Tibial nerve (tissue), 3 donors: ENCODE measurements at regions not wholly inside any gene's neighbourhood (a gene's known extent, or its start where the extent isn't known, plus 50 kb on each side); places are given as distances from the start of the nearest gene placed in this dataset.

Source experiments
- POLR2A ChIP-seq, 2 donors: fragments of 450-650 bp; IDR thresholded peaks; one replicate each; pipeline ENCODE4 v1.6.1; 2017; ENCODE audit warnings: antibody characterized with exemption in 2 of 2, mild to moderate bottlenecking in 2 of 2, moderate library complexity in 2 of 2
- TF ChIP-seq, protein P1 (sequence below), 5 experiments: fragments of 200-600 bp in 3 of 5; fragments of 450-650 bp in 2 of 5; sonication (generic) in 3 of 5; IDR thresholded peaks; one replicate each; pipeline ENCODE4 v1.5.1; 2016 to 2019; ENCODE audit warnings: antibody characterized with exemption in 5 of 5, mild to moderate bottlenecking in 3 of 5, moderate library complexity in 2 of 5

DNA sequence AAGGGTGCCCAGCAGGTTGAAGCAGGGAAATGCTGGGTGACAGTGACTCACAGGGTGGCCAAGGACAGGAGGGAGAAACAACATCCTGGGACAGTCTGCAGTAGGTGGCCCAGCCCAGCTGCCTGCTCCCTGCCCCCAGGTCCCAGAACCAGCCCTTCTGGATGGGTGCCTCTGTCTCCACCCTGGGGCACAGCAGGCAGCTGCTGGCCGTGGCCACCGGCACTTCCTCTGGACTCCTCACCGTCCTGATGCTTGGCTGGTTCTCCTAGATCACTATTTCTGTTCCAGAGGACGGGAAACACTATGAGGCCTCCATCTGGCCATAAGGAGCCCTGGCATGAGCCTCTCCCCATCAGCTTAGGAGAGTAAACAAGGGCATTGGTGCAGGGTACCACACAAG, 258.9 kb downstream of the XXYLT1 start:
- TF ChIP-seq, protein P1, sequence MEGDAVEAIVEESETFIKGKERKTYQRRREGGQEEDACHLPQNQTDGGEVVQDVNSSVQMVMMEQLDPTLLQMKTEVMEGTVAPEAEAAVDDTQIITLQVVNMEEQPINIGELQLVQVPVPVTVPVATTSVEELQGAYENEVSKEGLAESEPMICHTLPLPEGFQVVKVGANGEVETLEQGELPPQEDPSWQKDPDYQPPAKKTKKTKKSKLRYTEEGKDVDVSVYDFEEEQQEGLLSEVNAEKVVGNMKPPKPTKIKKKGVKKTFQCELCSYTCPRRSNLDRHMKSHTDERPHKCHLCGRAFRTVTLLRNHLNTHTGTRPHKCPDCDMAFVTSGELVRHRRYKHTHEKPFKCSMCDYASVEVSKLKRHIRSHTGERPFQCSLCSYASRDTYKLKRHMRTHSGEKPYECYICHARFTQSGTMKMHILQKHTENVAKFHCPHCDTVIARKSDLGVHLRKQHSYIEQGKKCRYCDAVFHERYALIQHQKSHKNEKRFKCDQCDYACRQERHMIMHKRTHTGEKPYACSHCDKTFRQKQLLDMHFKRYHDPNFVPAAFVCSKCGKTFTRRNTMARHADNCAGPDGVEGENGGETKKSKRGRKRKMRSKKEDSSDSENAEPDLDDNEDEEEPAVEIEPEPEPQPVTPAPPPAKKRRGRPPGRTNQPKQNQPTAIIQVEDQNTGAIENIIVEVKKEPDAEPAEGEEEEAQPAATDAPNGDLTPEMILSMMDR (IDR thresholded peaks at IDR 0.05) = no peak
- no peak for TF ChIP-seq POLR2A (IDR thresholded peaks at IDR 0.05)
